OCI-LY7 (cell line): ENCODE measurements at regions not wholly inside any gene's neighbourhood (a gene's known extent, or its start where the extent isn't known, plus 50 kb on each side); places are given as distances from the start of the nearest gene placed in this dataset.

Source experiments
- BruUV-seq: library from RNA; stranded (reverse); fragments of 400-500 nt; replicated peaks from 2 replicates; lab custom pipeline; 2021; lab: Mats Ljungman, UMichigan
- CTCF ChIA-PET: fragments of 300-600 bp; sonication (Branson Sonifier 250); formaldehyde crosslinking; loops from one replicate; lab custom pipeline; 2022; ENCODE audit warnings: antibody characterized with exemption; ENCODE audit not compliant: unreplicated experiment; lab: Charles Lee
- POLR2A ChIA-PET: fragments of 300-600 bp; sonication (Branson Sonifier 250); formaldehyde crosslinking; loops from one replicate; lab custom pipeline; 2022; ENCODE audit warnings: antibody characterized with exemption; lab: Charles Lee
- DNase-seq: peaks from one replicate; pipeline ENCODE4 v3.0.0-alpha.2; 2015; ENCODE audit warnings: low spot score
- H2AFZ ChIP-seq: fragments of 200-600 bp; sonication (generic), shearing (Covaris generic); 2 replicates; pipeline ENCODE4 v1.6.1; 2014; ENCODE audit warnings: mild to moderate bottlenecking, antibody characterized with exemption, low read length, moderate library complexity
- H3K27ac ChIP-seq: fragments of 200-600 bp; sonication (generic); 2 replicates; pipeline ENCODE4 v1.5.1; 2014; ENCODE audit warnings: mixed run types, low read depth, mild to moderate bottlenecking, moderate library complexity, low read length, inconsistent platforms; ENCODE audit not compliant: poor library complexity, severe bottlenecking
- H3K36me3 ChIP-seq: fragments of 200-600 bp; sonication (generic); 2 replicates; pipeline ENCODE4 v1.6.1; 2014; ENCODE audit warnings: mild to moderate bottlenecking, antibody characterized with exemption, low read length, moderate library complexity, mixed read lengths; ENCODE audit not compliant: insufficient read depth
- H3K4me1 ChIP-seq: fragments of 200-600 bp; sonication (generic); 2 replicates; pipeline ENCODE4 v1.5.1; 2014; ENCODE audit warnings: mild to moderate bottlenecking, low read length; ENCODE audit not compliant: insufficient read depth, poor library complexity, severe bottlenecking
- H3K4me2 ChIP-seq: fragments of 200-600 bp; sonication (generic); 2 replicates; pipeline ENCODE4 v1.6.1; 2014; ENCODE audit warnings: mild to moderate bottlenecking, low read length
- H3K4me3 ChIP-seq: fragments of 200-600 bp; sonication (generic); 2 replicates; pipeline ENCODE4 v1.5.1; 2014; ENCODE audit warnings: mild to moderate bottlenecking, low read depth, low read length; ENCODE audit not compliant: poor library complexity, severe bottlenecking
- H3K79me2 ChIP-seq: fragments of 200-600 bp; sonication (generic); 2 replicates; pipeline ENCODE4 v1.6.1; 2016; ENCODE audit warnings: low read depth, mild to moderate bottlenecking, low read length, moderate library complexity, mixed read lengths; ENCODE audit not compliant: insufficient read depth
- H3K9me2 ChIP-seq: fragments of 200-600 bp; sonication (generic); 2 replicates; pipeline ENCODE4 v1.6.1; 2016; ENCODE audit warnings: mild to moderate bottlenecking, low read length, mixed read lengths; ENCODE audit not compliant: insufficient read depth
- H3K9me3 ChIP-seq: fragments of 200-600 bp; sonication (generic); 2 replicates; pipeline ENCODE4 v1.6.1; 2014; ENCODE audit warnings: mild to moderate bottlenecking, mixed run types, low read length, mixed read lengths
- H4K20me1 ChIP-seq: fragments of 200-600 bp; sonication (generic); 2 replicates; pipeline ENCODE4 v1.6.1; 2014; ENCODE audit warnings: mild to moderate bottlenecking, antibody characterized with exemption, low read length, moderate library complexity, mixed read lengths; ENCODE audit not compliant: insufficient read depth
- CTCF ChIP-seq: fragments of 200-600 bp; sonication (generic); conservative IDR thresholded peaks from 2 replicates; pipeline ENCODE4 v1.5.1; 2014; ENCODE audit warnings: mild to moderate bottlenecking, antibody characterized with exemption, low read length, moderate library complexity, mixed read lengths
- EZH2phosphoT487 ChIP-seq: fragments of 200-600 bp; sonication (generic); IDR thresholded peaks from 2 replicates; pipeline ENCODE4 v1.6.1; 2018; ENCODE audit warnings: low read depth, borderline replicate concordance, mild to moderate bottlenecking, mixed run types, antibody characterized with exemption, low read length, moderate library complexity, mixed read lengths
- intact Hi-C: fragments of 100-400 bp; cut with micrococcal nuclease; formaldehyde crosslinking; loops from one replicate; pipeline ENCODE4 v1.10.0; 2022; ENCODE audit not compliant: unreplicated experiment

GRCh38 chr15:77720655-77721054, 87.9 kb upstream of the LINGO1 start:
- Histone ChIP-seq H2AFZ (no peak overlapping the region), H3K27ac (no peak overlapping the region), H3K9me3 (no peaks in the 10 kb centered on the region), H3K4me2 (no peak overlapping the region), H3K9me2 (no peaks in the 10 kb centered on the region), H3K4me1 (no peaks in the 10 kb centered on the region), H3K36me3 (no peaks in the 10 kb centered on the region), H4K20me1 (no peaks in the 10 kb centered on the region), H3K4me3 (no peak overlapping the region), H3K79me2 (no peaks in the 10 kb centered on the region)
- ChIA-PET CTCF (no interaction called here), POLR2A (interaction anchor here (0.6 kb wide), 1 partner anchor 41 kb away, joined by 3 read pairs; no protein-coding TSS in a partner anchor)
- no peak for DNase-seq
- BruUV-seq: no TSS peak
- intact Hi-C loops: no loop called here
- TF ChIP-seq CTCF (no peak), EZH2phosphoT487 (no peak)

- Histone ChIP-seq H3K27ac (no peak overlapping the region), H3K9me2 (no peaks in the 10 kb centered on the region), H4K20me1 (no peaks in the 10 kb centered on the region), H3K4me2 (no peak overlapping the region), H3K36me3 (no peaks in the 10 kb centered on the region), H3K4me1 (no peaks in the 10 kb centered on the region), H3K79me2 (no peaks in the 10 kb centered on the region), H2AFZ (no peak overlapping the region), H3K9me3 (no peaks in the 10 kb centered on the region), H3K4me3 (no peak overlapping the region)
- ChIA-PET POLR2A (interaction anchor here (0.6 kb wide), 1 partner anchor 42 kb away, joined by 3 read pairs; no protein-coding TSS in a partner anchor), CTCF (no interaction called here)
- no TSS peak for BruUV-seq
- intact Hi-C loops: no loop called here
- DNase-seq: no peak
- TF ChIP-seq EZH2phosphoT487 (no peak), CTCF (no peak)
Observed at GRCh38 chr15:77720173-77720572, 87.5 kb upstream of the LINGO1 start.

- no peaks in the 10 kb centered on the region for H4K20me1 ChIP-seq
- H3K9me2 ChIP-seq: no peaks in the 10 kb centered on the region
- no peak overlapping the region for H2AFZ ChIP-seq
- H3K9me3 ChIP-seq: no peaks in the 10 kb centered on the region
- no peaks in the 10 kb centered on the region for H3K4me1 ChIP-seq
- H3K36me3 ChIP-seq: no peaks in the 10 kb centered on the region
- no peak for DNase-seq
- H3K4me3 ChIP-seq: no peak overlapping the region
- TF ChIP-seq EZH2phosphoT487 (no peak), CTCF (no peak)
- ChIA-PET CTCF (no interaction called here), POLR2A (no interaction called here)
- H3K4me2 ChIP-seq: no peak overlapping the region
- no peaks in the 10 kb centered on the region for H3K79me2 ChIP-seq
- intact Hi-C loops: no loop called here
- H3K27ac ChIP-seq: no peak overlapping the region
- BruUV-seq: no TSS peak
Observed at GRCh38 chr15:77719450-77719849, 86.7 kb upstream of the LINGO1 start.
